OCI-LY3 (cell line): ENCODE measurements at regions not wholly inside any gene's neighbourhood (a gene's known extent, or its start where the extent isn't known, plus 50 kb on each side); places are given as distances from the start of the nearest gene placed in this dataset.

ENCODE experiments used
- EZH2phosphoT487 ChIP-seq: fragments of 200-600 bp; shearing (Covaris generic); IDR thresholded peaks from 2 replicates; pipeline ENCODE4 v1.6.1; 2018; ENCODE audit warnings: antibody characterized with exemption, mixed run types, low read depth
- TF ChIP-seq, protein P1 (sequence below): fragments of 200-600, 300-600 bp; sonication (generic); IDR thresholded peaks from 2 replicates; pipeline ENCODE4 v1.5.1; 2014; ENCODE audit warnings: antibody characterized with exemption, low read length, low read depth

DNA sequence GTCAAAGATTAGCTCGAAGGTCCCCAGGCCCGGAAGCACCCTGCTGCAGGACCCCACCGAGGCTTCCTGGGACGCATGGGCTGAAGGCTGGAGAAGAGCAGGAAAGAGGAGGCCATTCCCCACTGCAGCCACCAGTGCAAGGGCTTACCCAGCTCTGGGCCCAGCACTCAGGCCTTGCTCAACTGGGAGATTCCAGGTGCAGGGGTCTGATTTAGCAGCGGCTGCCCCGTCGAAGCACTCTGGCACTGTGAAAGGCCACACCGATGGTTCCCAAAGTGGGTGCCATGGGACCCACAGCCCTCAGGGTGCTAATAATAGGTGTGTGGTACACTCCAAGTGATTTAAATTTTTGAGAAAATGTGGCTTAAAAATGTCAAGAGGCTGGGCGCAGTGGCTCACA is 130.9 kb downstream of the OAT start:
- TF ChIP-seq, protein P1, sequence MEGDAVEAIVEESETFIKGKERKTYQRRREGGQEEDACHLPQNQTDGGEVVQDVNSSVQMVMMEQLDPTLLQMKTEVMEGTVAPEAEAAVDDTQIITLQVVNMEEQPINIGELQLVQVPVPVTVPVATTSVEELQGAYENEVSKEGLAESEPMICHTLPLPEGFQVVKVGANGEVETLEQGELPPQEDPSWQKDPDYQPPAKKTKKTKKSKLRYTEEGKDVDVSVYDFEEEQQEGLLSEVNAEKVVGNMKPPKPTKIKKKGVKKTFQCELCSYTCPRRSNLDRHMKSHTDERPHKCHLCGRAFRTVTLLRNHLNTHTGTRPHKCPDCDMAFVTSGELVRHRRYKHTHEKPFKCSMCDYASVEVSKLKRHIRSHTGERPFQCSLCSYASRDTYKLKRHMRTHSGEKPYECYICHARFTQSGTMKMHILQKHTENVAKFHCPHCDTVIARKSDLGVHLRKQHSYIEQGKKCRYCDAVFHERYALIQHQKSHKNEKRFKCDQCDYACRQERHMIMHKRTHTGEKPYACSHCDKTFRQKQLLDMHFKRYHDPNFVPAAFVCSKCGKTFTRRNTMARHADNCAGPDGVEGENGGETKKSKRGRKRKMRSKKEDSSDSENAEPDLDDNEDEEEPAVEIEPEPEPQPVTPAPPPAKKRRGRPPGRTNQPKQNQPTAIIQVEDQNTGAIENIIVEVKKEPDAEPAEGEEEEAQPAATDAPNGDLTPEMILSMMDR: no peak
- TF ChIP-seq EZH2phosphoT487: no peak
